ENCODE measurements at regions not wholly inside any gene's neighbourhood (a gene's known extent, or its start where the extent isn't known, plus 50 kb on each side); places are given as distances from the start of the nearest gene placed in this dataset.
A peak's percentile ranks its signal among the peaks of the same experiment; 100 is the strongest.
"Not testable (repeated sequence)": the region's sequence is repeated elsewhere in the genome, so short reads cannot be mapped to it uniquely, and the experiment has no call there.

GRCh38 chr22:44619560-44620128, 82.4 kb upstream of the PRR5 start:
- H4K20me1 ChIP-seq (ENCODE audit: control insufficient read depth, insufficient read depth); H3K27ac ChIP-seq (ENCODE audit: control insufficient read depth, insufficient read depth); H3K4me1 ChIP-seq (ENCODE audit: control insufficient read depth, insufficient read depth, low read length); H3K9ac ChIP-seq (ENCODE audit: control insufficient read depth, insufficient read depth, low read length); H3K4me3 ChIP-seq; H3K79me2 ChIP-seq (ENCODE audit: control insufficient read depth, insufficient read depth, low read length); CTCF ChIA-PET; BruUV-seq (replicated peaks); DNase-seq (ENCODE audit: low read depth, low spot score); SMC1A ChIA-PET (ENCODE audit: uncharacterized antibody, unreplicated experiment); H3K4me2 ChIP-seq (ENCODE audit: control insufficient read depth, insufficient read depth); intact Hi-C loops (cut with micrococcal nuclease; ENCODE audit: unreplicated experiment); ATAC-seq; POLR2A ChIA-PET; RAD21 ChIA-PET (ENCODE audit: unreplicated experiment); H3K36me3 ChIP-seq (ENCODE audit: control insufficient read depth in 2 of 2, insufficient read depth in 2 of 2, low read length in 1 of 2); H3K27me3 ChIP-seq (replicated peaks in 1 of 2; ENCODE audit: control insufficient read depth in 2 of 2, insufficient read depth in 2 of 2, low read length in 1 of 2); H2AFZ ChIP-seq (ENCODE audit: control insufficient read depth, low read depth, low read length); H3K9me3 ChIP-seq (replicated peaks; ENCODE audit: control insufficient read depth, insufficient read depth, low read length): not testable (repeated sequence)
- TF ChIP-seq, protein P1, sequence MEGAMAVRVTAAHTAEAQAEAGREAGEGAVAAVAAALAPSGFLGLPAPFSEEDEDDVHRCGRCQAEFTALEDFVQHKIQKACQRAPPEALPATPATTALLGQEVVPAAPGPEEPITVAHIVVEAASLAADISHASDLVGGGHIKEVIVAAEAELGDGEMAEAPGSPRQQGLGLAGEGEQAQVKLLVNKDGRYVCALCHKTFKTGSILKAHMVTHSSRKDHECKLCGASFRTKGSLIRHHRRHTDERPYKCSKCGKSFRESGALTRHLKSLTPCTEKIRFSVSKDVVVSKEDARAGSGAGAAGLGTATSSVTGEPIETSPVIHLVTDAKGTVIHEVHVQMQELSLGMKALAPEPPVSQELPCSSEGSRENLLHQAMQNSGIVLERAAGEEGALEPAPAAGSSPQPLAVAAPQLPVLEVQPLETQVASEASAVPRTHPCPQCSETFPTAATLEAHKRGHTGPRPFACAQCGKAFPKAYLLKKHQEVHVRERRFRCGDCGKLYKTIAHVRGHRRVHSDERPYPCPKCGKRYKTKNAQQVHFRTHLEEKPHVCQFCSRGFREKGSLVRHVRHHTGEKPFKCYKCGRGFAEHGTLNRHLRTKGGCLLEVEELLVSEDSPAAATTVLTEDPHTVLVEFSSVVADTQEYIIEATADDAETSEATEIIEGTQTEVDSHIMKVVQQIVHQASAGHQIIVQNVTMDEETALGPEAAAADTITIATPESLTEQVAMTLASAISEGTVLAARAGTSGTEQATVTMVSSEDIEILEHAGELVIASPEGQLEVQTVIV (IDR thresholded peaks at IDR 0.05; ENCODE audit: borderline replicate concordance, partially characterized antibody), result peak; percentile 10
- peak; percentile 42; the same call in 1 of the 2 replicates for TF ChIP-seq HDGF (IDR thresholded peaks at IDR 0.05)
- TF ChIP-seq PAX5 (IDR thresholded peaks at IDR 0.05; ENCODE audit: borderline replicate concordance, low read depth, low read length), result peak; percentile 46; the same call in 1 of the 2 replicates
- TF ChIP-seq BHLHE40 (IDR thresholded peaks at IDR 0.05; ENCODE audit: borderline replicate concordance in 1 of 2, low read depth in 2 of 2, low read length in 1 of 2), result 0 out of 4 replicates have a peak, but pooled peaks of 1 of the 2 experiments have one; percentile 25
- in situ Hi-C loops (cut with MboI), result loop anchor here (5.0 to 10.0 kb wide), 2 partner anchors 622 to 1225 kb away; no protein-coding TSS in a partner anchor
- FAIRE-seq, result peak; percentile 18
- 59% methylated on average over 13 of the region's 16 CpGs for WGBS (ENCODE audit: insufficient coverage, insufficient replicate concordance, low lambda C conversion rate, missing lambda C conversion rate)

GRCh38 chr22:44618910-44619309, 83.1 kb upstream of the PRR5 start:
- H3K36me3 ChIP-seq (ENCODE audit: control insufficient read depth in 2 of 2, insufficient read depth in 2 of 2, low read length in 1 of 2); SMC1A ChIA-PET (ENCODE audit: uncharacterized antibody, unreplicated experiment); in situ Hi-C loops (cut with MboI); POLR2A ChIA-PET; H4K20me1 ChIP-seq (ENCODE audit: control insufficient read depth, insufficient read depth); H3K4me1 ChIP-seq (ENCODE audit: control insufficient read depth, insufficient read depth, low read length); BruUV-seq (replicated peaks); H2AFZ ChIP-seq (ENCODE audit: control insufficient read depth, low read depth, low read length); H3K27me3 ChIP-seq (replicated peaks in 1 of 2; ENCODE audit: control insufficient read depth in 2 of 2, insufficient read depth in 2 of 2, low read length in 1 of 2); H3K4me3 ChIP-seq; H3K79me2 ChIP-seq (ENCODE audit: control insufficient read depth, insufficient read depth, low read length); H3K4me2 ChIP-seq (ENCODE audit: control insufficient read depth, insufficient read depth); intact Hi-C loops (cut with micrococcal nuclease; ENCODE audit: unreplicated experiment); RAD21 ChIA-PET (ENCODE audit: unreplicated experiment); CTCF ChIA-PET; DNase-seq (ENCODE audit: low read depth, low spot score); ATAC-seq; H3K9me3 ChIP-seq (replicated peaks; ENCODE audit: control insufficient read depth, insufficient read depth, low read length); H3K9ac ChIP-seq (ENCODE audit: control insufficient read depth, insufficient read depth, low read length); H3K27ac ChIP-seq (ENCODE audit: control insufficient read depth, insufficient read depth): not testable (repeated sequence)
- peak; percentile 57 for FAIRE-seq
- TF ChIP-seq BCL3 (IDR thresholded peaks at IDR 0.05; ENCODE audit: borderline replicate concordance, insufficient read depth, low read depth, low read length, poor library complexity, severe bottlenecking), result peak; percentile 33
- WGBS (ENCODE audit: insufficient coverage, insufficient replicate concordance, low lambda C conversion rate, missing lambda C conversion rate), result 87% methylated on average over 6 of the region's 6 CpGs
